HG02973 (cell line): ENCODE measurements at regions not wholly inside any gene's neighbourhood (a gene's known extent, or its start where the extent isn't known, plus 50 kb on each side); places are given as distances from the start of the nearest gene placed in this dataset.
"Not testable (repeated sequence)": the region's sequence is repeated elsewhere in the genome, so short reads cannot be mapped to it uniquely, and the experiment has no call there.

ENCODE experiments used
- ATAC-seq: cut with Tn5 transposase; IDR thresholded peaks from one replicate; pipeline ENCODE4 v1.9.1; 2021; ENCODE audit warnings: moderate library complexity; ENCODE audit not compliant: unreplicated experiment

DNA sequence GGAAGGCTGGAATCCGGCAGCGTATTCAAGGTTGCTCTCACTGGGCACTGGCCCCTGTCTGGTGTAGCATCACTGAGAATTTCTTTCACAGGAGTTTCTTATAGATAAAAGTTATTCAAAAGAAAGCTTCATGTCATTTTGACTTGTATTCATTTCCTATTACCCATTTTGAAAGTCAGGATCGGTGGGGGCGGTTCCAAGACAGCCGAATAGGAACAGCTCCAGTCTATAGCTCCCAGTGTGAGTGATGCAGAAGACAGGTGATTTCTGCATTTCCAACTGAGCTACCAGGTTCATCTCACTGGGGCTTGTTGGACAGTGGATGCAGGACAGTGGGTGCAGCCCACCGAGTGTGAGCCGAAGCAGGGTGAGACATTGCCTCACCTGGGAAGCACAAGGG, 51.5 kb upstream of the CDC42EP3 start:
- not testable (repeated sequence) for ATAC-seq

DNA sequence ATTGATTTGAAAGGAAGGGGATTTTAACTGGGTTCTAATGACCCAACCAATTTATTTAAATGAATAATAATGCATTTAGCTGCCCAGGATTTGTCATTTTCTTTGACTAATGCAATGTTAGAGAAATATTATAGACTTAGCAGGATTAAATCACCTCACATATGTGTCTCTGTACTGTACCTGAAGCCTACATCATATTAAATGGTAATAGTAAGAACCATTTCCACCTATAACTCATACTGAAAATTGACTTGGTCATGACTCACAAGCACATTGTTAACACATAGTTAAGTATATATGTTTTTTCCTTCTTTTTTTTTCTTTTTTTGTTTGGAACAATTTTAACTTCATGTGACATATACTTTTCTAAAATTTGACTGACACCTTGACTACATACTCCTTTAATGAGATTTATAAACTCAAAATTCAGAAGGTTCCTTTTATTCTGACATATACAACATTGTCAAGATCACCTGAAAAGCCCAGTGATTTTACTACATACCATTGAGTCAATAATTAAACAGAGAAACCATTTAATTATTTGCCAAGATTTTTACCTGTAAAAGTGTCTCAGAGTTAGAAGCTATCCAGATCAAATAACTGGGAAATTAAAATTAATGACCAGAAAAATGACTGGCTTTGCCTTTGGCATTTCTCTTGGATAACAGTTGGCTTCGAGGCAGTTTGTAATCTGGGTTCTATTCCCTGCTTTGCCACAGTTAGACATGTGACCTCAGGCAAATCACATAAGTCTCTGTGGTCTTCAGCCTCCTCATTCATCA, 58.8 kb upstream of the CDC42EP3 start:
- ATAC-seq, result no peak

DNA sequence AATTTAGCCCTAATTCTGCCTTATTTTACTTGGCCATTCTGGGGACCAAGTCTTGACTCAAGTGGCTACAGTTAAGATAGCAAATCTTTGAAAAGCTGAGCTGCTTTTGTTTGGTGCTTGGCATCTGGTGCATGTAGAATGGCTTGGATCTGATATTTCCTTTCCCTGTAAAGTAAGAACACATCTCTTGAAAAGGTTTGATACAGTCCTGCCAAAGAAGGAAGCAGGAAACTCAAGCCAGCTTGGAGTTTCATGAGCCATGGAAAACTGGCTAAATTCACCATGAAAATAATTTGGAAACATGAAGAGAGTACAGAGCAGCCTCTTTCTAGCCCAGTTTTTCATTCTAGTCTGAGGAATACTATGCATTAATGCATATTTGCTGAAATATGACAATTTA, 61.0 kb upstream of the CDC42EP3 start:
- not testable (repeated sequence) for ATAC-seq

DNA sequence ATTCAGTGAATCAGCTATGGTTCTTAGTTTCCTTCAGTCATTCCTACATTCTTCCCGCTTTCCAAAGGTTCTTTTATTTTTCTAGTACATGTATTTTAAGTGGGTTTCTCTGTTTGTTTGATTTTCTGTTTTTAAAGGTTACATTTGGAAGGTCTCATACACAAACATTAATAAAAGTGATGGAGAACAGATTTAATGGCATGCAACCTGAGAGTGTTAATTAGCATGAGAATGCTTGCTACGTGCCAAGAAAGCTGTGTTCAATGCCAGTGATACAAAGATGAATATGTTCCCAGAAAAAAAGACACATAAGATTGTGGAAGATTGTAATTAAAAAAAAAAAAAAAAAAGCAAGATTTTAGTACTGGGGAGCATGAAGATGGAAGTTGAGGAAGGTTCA, 61.8 kb upstream of the CDC42EP3 start:
- no peak for ATAC-seq

DNA sequence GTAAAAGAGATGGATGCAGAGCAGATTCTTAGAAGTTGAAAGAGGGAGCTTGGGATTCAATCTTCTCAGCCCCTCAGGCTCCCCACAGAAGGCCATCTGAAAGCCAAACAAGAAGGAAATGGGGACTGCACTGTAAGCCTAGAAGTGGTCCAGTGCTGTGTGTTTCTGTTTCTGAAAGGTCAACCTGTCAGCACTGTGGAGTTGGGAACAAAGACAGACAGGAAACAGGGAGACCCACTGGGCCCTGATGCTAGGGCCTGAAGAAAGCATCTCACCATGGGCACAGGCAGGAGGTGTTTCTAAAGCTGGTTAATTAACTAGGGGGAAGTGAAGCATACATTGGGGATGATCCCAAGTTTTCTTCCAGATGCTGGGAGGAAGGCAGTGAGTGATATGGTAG, 62.5 kb upstream of the CDC42EP3 start:
- not testable (repeated sequence) for ATAC-seq

DNA sequence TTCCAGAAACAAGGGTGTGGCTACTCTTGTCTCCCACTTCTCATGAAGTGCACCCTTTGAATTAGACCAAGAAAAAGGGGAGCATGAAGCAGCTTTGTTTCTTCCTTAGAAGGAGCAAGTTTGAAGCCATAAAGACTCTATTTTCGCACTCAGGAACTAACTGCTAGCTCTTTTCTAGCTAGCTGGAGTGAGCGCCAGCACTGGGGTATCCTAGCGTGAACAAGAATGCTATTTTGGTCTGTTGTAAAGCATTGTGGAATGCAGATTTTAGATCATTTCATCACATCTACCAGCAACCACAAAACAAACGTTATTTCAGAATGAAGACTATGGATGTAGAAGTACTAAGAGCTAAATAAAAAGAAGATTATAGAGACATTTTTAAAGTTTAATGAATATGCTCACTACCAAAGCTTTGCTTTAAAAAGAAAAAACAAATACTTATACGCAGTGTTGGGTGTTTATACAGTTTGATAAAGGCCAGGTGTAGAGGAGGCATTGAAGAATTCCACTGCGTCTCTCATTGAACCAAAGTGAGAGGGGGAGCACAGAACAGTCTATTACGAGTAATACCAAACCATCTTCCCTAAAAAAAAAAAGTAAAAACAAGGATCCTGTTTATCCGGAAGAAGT, 63.6 kb upstream of the CDC42EP3 start:
- ATAC-seq, result not testable (repeated sequence)

DNA sequence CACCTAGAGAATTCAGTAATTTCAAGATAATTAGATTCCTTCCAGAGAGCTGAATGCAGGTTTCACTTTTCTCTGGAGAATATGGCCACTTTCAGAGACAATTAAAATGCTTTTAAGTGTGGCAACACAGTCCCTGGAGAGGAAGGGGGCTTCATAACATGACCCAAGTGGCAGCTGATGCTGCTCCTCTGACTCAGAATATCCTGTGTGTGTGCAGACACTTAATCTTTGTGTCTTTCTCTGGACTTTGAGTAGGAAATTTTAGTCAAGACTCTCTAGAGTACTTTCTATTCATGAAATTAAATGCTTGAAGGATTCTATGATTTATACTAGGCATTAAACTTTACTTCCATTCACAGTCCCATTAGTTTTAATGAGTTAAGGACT, 64.1 kb upstream of the CDC42EP3 start:
- not testable (repeated sequence) for ATAC-seq

DNA sequence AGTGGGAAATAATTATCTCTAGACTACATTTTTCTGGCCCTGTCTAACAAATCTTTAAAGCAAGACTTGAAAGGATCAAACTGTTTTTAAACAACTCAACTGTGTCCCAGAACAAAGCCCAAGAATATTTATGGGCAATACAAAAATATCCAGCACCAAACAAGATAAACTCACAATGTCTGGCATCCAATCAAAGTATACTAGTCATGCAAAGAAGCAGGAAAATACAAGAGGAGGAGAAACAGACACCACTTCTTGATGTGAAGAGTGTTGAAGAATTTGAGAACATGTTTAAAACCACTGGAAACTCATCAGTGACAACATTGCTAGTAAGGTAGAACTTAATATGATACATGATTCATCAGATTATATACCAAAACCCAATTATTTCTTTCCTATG, 66.1 kb upstream of the CDC42EP3 start:
- no peak for ATAC-seq

DNA sequence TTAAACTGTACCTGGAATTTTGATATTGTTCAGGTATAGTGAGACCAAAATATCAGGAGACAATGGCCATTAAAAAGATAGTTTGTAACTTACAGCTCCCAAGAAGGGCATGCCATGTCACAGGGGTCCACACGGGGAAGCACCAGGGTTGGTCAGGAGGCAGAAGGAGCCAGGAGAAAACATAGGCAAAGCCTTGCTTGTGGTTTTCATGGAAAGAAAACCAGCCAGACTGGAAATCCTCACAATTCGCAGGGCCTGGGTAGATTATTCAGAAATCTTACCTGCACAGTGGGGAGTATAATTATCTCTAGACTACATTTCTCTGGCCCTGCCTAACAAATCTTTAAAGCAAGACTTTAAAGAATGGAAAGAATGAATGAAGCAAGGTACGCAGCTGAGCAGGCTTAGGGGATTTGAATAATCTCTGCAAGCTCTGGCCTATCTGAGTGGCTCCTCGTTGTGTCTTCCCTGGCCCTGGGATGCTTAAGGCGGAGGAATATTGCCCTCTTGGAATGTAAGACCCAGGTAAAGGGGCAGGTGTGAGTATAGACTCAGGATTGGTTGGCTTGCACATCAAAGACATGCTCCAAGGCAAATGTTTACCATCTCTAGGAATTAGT, 66.9 kb upstream of the CDC42EP3 start:
- ATAC-seq, result no peak

DNA sequence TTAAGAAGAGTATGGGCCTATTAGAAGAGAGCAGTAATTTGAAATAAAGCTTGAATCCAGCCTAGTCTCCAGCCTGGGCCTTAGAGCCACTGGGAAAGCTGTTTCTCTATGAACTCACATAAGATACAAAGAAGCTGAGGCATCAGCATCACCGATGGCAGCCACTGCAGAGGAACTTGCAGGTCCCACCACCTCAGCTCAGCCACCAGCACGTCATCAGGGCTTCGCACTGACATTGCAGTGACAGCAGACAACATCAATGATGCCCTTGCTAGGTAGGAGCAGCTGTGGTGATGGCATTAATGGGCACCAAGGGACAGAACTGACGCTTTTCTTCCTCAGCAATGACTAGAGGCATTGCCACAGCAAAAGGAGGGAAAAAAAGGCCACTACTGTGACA, 67.7 kb upstream of the CDC42EP3 start:
- no peak for ATAC-seq

DNA sequence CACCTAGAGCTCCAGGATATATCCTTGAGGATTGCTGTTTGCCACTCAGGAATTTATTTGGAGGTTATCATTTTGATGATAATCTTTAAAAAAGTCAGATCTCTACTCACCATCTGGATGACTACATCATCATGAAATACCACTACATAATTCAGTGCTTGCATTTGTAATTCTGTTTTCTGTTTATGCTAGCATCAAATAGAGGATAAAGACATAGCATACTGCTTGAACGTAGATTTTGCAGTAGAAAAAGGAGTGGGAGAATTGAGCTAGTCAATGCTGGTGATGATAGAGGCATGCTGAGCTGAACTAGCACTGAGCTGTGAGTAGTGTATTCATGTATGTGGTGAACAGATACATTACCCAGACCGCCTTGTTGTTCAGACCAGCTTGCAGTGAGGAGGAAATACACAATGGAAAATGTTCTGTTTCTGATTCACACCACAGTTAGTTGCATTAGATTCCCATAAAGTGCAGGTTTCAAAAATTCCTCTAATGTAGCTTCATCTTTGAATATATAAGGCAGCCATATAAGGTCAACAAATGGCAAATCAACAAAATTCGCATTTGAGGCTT, 68.8 kb upstream of the CDC42EP3 start:
- ATAC-seq, result no peak

DNA sequence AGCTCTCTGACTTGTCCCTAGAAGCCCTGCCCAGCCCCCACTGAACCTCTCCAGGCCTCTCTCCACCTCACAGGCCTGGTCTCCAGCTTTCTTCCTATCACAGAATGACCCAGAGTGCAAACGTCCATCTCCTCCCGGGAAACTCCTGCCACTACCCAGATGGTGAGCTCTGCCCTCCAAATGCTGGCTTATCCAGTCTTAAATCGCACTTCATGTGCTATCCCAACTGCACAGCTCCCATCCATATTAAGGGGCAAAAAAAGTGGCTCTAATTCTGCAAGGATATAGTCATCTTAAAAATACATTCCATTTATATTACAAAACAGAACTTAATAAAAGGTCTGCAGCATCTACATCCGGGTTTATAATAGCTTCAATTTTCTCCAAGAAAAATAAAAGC, 70.8 kb upstream of the CDC42EP3 start:
- ATAC-seq, result no peak

DNA sequence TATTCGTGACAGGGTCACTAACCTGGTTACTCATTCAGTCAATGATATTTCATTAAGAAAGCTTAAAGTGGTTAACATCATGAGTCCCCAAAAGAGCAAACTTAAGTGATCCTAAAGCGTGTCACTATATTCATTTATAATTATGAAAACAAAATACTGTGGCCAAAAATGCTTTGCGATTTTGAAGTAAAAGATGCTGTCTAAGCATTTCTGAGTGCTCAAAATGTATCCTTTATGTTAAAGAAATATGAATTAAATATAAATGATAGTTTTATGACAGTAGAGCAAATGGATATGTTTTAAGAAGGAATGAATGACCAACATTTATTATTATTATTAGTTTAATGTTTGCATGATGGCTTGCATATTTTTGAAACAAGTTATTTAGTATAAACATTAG, 72.6 kb upstream of the CDC42EP3 start:
- ATAC-seq, result no peak

DNA sequence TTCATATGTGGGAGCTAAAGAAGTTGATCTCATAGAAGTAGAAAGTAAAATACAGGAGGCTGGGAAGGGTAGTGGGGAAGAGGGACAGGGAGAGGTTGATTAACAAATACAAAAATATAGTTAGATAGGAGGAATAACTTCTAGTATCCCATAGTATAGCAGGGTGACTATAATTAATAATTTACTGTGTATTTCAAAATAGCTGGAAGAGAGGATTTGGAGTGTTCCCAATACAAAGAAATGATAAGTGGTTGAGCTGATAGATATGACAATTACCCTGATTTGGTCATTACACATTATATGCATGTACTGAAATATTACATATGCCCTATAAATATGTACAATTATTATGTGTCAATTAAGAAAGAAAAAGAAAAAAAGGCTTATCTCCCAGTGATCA, 73.5 kb upstream of the CDC42EP3 start:
- not testable (repeated sequence) for ATAC-seq

DNA sequence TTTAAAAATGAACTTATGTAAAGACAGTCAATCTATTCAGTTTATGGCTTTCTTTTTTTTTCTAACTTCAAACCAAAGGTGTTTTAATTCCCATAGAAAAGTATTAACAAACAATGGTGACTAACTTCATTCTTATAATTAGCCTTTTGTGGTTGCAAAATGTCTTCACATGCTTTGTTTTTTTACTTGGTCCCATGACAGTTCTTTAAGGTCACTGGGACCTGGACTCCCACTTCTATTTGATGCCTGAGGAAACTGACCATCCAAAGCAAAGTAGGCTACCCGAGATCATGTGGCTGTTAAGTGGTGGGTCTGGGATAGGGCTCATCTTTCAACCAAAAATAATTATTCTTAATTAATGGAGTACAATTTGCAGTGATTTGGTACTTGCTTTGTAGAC, 74.6 kb upstream of the CDC42EP3 start:
- not testable (repeated sequence) for ATAC-seq

DNA sequence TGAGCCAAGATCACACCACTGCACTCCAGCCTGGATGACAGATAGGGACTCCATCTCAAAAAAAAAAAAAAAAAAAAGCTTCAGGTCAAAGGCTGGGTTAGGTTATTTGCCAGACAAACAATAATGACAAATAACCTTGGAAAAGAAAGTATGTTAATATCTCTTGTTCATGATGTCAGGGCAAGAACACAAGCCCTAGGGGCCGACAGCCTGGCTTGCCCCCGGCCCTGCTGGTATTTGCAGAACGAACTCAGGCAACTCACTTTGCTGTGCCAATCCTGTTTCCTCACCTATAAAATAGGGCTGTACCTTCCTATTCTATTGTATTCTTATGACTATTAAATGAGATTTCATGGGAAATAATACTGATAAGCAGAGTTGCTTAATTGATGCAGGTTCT, 75.4 kb upstream of the CDC42EP3 start:
- no peak for ATAC-seq

DNA sequence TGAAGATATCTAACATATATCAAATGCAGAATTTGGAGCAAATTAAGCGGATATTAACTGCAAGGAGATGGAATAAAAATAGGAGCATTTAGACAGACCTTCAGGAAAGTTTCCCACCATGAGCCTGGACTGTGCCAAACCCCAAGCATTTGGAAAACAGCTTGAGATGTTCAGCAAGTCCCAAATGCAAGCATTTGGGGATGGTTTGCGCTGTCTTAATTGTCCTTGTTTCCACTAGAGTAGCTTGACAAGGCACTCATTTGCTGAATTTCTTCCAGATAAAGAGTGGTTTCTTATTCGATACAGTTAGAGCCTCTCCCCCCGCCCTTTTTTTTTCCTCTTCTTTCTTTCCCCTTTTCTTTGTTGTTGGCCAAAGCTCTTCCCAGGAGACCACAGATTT, 77.1 kb upstream of the CDC42EP3 start:
- ATAC-seq, result no peak

DNA sequence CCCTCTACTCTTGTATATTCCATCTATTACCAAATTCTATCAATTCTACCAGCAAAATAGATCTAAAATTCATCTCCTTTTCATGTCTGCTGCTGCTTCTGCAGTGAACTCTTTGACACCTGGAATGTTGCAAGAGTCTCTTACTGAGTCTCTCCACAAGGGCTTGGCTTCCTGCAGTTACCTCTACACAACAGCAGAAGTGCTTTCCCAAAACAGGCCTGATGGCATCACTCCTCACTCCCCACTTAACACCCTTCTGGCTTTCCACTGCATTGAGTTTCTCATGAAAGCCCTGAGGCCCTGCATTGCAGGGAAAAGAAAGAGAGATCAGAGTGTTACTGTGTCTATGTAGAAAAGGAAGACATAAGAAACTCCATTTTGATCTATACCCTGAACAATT, 78.8 kb upstream of the CDC42EP3 start:
- ATAC-seq, result not testable (repeated sequence)

DNA sequence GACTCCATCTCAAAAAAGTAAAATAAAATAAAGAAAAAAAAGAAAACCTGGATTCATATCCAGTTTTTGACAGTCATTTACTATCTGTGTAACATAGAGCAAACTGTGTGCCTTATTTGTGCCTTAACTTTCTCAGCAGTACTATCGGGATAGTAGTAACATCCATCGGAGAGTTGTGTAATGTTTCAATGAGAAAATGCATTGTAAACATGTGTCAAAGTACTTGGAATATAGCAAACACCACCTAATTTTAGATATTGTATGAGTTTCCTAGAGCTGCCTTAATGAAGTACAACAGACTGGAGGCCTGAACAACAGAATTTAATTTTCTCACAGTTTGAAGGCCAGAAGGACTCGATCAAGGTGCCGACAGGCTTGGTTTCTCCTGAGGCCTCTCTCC, 81.3 kb upstream of the CDC42EP3 start:
- ATAC-seq, result no peak

DNA sequence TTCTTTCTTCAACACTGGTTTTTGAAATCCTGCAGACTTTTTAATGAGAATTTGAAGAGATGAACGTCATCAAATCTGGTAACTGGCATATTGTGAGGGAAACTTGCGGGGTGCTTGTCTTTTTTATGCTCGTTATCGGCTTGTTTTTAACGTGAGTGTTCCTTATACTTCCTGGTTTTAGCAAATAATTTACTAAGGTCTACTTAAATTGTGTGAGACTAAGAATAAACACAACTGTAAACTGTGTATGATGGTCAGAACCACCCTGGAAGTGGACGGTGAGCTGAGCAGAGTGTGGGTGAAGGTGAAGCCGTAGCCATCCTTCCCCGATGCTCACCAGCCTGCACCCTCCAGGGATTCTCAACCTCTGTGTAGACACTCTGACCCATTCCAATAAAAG, 82.3 kb upstream of the CDC42EP3 start:
- no peak for ATAC-seq

DNA sequence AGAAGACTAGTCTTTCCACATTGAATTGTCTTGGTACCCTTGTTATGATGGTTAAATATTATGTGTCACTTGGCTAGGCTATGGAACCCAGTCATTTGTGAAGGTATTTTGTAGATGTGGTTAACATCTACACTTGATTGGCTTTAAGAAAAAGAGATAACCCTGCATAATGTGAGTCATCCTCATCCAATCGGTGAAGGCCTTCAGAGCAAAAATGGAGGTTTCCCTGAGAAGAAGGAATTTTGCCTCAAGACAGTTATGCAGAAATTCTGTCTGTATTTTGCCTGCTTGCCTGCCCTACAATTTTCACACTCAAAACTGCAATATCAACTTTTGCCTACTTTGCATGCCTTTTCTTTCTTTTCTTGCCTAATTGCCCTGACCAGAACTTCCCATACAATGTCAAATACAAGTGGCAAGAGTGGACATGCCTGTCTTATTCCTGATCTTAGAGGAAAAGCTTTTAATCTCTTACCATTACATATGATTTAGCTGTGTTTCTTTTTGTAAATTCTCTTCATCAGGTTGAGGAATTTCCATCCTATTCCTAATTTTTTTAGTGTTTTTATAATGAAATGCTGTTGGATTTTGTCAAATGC, 84.6 kb upstream of the CDC42EP3 start:
- not testable (repeated sequence) for ATAC-seq
